PFSK-1 (cell line): ENCODE measurements at regions not wholly inside any gene's neighbourhood (a gene's known extent, or its start where the extent isn't known, plus 50 kb on each side); places are given as distances from the start of the nearest gene placed in this dataset.

ENCODE experiments used
- POLR2AphosphoS5 ChIP-seq: IDR thresholded peaks from 2 replicates; pipeline ENCODE4 v1.6.1; 2012; ENCODE audit warnings: low read depth, mild to moderate bottlenecking, control low read depth, low read length, moderate library complexity
- REST ChIP-seq, 2 experiments: IDR thresholded peaks; 2 replicates each; pipeline versions ENCODE4 v1.6.1 to v1.8.0; 2011 to 2012; ENCODE audit warnings: low read depth in 2 of 2, low read length in 2 of 2, control low read depth in 1 of 2, inconsistent platforms in 1 of 2, mild to moderate bottlenecking in 1 of 2, moderate library complexity in 1 of 2; ENCODE audit not compliant: insufficient read depth in 1 of 2
- SIN3A ChIP-seq: IDR thresholded peaks from 2 replicates; pipeline ENCODE4 v1.6.1; 2012; ENCODE audit warnings: mild to moderate bottlenecking, low read length, moderate library complexity, borderline replicate concordance; ENCODE audit not compliant: insufficient read depth
- TAF1 ChIP-seq: IDR thresholded peaks from 2 replicates; pipeline ENCODE4 v1.6.1; 2012; ENCODE audit warnings: low read length, control low read depth, borderline replicate concordance; ENCODE audit not compliant: insufficient read depth

GRCh38 chr4:123193802-123194367 lies 202.7 kb upstream of the SPRY1 start:
- no peak for TF ChIP-seq REST (IDR thresholded peaks at IDR 0.05; ENCODE audit: insufficient read depth in 1 of 2, low read depth in 2 of 2, low read length in 2 of 2)
- TF ChIP-seq POLR2AphosphoS5: no peak
- TF ChIP-seq TAF1: no peak
- no peak for TF ChIP-seq SIN3A
